GM21360 (cell line): ENCODE measurements at regions not wholly inside any gene's neighbourhood (a gene's known extent, or its start where the extent isn't known, plus 50 kb on each side); places are given as distances from the start of the nearest gene placed in this dataset.

ENCODE experiments used
- ATAC-seq: cut with Tn5 transposase; IDR thresholded peaks from one replicate; pipeline ENCODE4 v1.9.1; 2021; ENCODE audit warnings: mild to moderate bottlenecking, moderate library complexity; ENCODE audit not compliant: unreplicated experiment

- no peak for ATAC-seq
Measured at GRCh38 chr6:104229057-104229456, 630.7 kb downstream of the HACE1 start.

GRCh38 chr6:104227508-104227907 is 632.2 kb downstream of the HACE1 start:
- no peak for ATAC-seq

GRCh38 chr6:104226790-104227446 is 632.8 kb downstream of the HACE1 start:
- no peak for ATAC-seq

GRCh38 chr6:104218116-104218515 is 641.6 kb downstream of the HACE1 start:
- no peak for ATAC-seq

GRCh38 chr6:104214901-104215300 is 644.8 kb downstream of the HACE1 start:
- ATAC-seq: no peak

- ATAC-seq: no peak
Measured at GRCh38 chr6:104212977-104213668, 646.6 kb downstream of the HACE1 start.

- ATAC-seq: no peak
Measured at GRCh38 chr6:104207635-104208034, 652.1 kb downstream of the HACE1 start.

- ATAC-seq: no peak
Measured at GRCh38 chr6:104201557-104201956, 658.2 kb downstream of the HACE1 start.

GRCh38 chr6:104187616-104188015 is 672.1 kb downstream of the HACE1 start:
- no peak for ATAC-seq

GRCh38 chr6:104186831-104187230 is 672.9 kb downstream of the HACE1 start:
- no peak for ATAC-seq

- ATAC-seq: no peak
Measured at GRCh38 chr6:104183816-104184435, 675.8 kb downstream of the HACE1 start.

GRCh38 chr6:104182811-104183210 is 676.9 kb downstream of the HACE1 start:
- no peak for ATAC-seq

GRCh38 chr6:104173668-104174067 is 686.1 kb downstream of the HACE1 start:
- no peak for ATAC-seq

GRCh38 chr6:104170401-104170800 is 689.3 kb downstream of the HACE1 start:
- ATAC-seq: no peak

- ATAC-seq: no peak
Measured at GRCh38 chr6:104166055-104166668, 693.6 kb downstream of the HACE1 start.

GRCh38 chr6:104162036-104162669 is 697.6 kb downstream of the HACE1 start:
- ATAC-seq: no peak

- no peak for ATAC-seq
Measured at GRCh38 chr6:104159045-104159618, 700.6 kb downstream of the HACE1 start.

GRCh38 chr6:104143757-104144156 is 716.0 kb downstream of the HACE1 start:
- ATAC-seq: no peak

- no peak for ATAC-seq
Measured at GRCh38 chr6:104134876-104135275, 724.8 kb downstream of the HACE1 start.

- ATAC-seq: no peak
Measured at GRCh38 chr6:104130343-104130742, 729.4 kb downstream of the HACE1 start.
